RKO (cell line): ENCODE measurements at regions not wholly inside any gene's neighbourhood (a gene's known extent, or its start where the extent isn't known, plus 50 kb on each side); places are given as distances from the start of the nearest gene placed in this dataset.
A peak's percentile ranks its signal among the peaks of the same experiment; 100 is the strongest.

Experiments
- DNase-seq: peaks from one replicate; pipeline ENCODE4 v3.0.0-alpha.2; 2016; ENCODE audit warnings: low spot score

DNA sequence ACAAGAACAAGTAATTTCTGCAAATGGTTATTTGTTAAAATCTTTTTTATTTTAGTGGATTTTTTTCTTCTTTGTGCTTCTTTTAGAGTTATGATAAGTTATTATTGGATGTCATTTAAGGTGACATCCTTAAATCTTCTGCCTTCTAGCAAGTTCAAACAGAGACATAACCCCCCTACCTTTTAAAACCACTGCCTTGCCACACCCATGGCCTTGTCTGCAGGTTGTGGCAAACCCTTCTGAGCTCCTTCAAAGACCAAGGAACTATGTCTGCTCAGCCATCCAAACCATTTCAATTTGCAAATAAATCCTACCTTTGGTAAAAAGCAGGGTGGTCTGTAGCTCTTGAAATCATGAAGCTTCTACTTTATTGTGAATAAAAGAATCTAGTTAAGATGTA is 241.6 kb downstream of the FAM76B start:
- DNase-seq, result no peak

DNA sequence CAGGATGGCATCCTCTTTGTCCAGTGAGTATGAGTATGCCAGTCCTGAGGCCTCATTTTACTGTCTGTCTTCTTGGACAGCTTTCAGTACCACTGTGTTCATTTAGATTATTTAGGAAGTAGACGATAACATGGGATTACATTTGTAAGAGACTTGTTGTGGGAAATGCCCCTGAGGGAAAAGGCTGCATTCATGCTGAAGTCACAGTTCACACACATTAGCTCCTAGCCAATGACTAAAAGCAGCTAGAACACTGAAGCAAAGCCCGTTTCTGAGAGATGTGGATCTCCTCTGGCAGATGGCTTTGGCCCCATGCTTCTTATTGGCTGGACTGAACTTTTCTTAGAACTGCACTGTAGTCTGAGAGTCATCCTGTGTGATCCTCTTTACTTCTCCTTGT is 242.4 kb downstream of the FAM76B start:
- no peak for DNase-seq

DNA sequence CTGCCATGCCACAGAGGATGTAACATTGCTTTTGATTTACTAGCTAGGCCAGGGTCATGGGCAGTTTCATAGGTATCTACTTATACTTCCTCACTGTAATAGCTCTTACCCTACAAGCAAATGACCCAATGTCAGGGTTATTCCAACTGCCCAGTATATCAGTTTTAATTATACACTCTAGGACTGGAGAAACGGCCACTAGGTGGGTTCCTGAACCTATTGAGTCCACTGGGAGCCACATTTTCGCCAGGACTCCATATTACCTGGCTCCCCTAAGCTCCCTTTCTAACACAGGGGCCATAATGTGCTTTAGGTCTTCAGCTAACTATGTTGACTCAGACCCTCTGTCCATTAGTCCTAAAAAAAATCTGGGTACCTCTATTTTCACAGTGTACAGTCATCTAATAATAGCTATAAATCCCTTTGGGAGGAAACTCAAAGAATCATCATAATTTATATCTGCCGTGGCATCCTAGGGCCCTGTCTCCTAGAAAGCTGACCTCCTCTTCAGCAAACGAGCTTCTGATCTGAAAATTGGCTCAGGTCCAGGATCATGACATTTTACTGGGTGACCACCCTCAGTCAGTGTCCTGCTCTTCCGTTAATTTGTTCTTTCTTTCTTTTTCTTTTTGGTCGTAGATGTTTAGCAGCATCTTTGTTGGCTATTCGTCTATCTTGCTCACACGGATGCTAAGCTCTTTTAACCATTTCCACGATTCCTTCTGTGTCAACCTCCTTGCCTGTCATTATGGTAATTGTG is 244.3 kb downstream of the FAM76B start:
- no peak for DNase-seq

DNA sequence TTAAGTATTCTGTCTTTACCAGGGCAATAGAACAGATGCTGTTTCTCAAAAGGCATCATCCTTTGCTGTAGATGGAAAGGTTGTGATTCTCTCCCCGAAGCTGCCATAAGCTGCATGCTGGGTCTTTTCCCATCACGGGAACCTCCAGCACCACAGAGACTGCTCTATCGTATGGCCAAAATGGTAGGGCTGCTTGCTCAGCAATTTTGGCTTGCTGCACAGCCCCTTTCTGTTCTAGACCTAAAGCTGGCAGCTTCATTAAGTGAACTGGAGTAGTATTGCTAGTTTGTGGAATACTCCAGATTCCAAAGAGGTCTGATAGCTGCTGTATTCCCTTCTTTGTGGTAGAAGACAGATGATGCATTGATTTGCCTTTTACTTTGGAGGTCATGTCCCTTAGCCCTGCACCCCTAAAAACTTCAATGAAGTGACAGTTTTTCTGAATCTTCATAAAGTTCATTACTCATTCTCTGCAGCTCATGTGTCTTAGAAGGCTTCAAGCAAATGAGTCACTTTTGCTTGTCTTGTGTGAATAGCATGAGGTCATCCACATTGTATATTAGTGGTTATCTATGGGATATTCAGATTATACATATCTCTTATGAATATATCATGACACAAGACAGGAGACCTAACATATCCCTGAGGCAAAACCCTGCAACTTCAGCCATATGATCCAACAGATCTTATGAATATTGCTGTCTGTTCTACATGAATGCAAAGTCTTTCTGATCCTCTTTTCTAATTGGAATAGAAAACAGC is 245.3 kb downstream of the FAM76B start:
- DNase-seq, result peak; percentile 43

DNA sequence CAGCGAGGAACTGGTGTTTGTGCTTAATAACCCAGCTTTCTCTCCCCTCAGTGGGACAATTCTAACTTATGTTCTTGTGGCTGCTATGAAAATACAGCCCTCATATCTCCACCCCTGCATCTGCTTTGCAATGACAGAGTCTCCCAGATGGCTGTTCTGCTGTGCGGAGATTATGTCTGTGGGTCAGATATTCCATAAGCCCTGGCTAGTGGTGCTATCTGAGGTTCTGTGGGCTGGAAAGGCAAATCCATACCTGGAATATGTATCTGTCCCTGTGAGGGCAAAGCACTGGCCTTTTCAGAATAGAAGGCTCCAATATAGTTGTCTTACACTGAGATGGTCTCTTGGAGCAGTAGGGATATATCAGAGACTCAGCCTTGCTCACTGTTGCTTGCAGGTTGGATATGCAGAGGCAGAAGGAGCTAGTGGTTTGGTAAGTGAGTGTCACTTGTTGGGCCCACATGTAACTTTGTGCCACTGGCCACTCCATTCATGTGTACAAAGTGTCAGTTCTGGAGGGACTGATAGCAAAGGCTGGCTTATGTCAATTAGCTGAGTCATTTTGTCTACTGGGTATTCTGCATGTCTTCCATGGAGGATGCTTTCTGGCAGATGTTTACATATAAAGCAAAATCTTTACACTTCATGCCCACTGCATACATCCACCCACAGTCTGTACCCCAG is 246.6 kb downstream of the FAM76B start:
- DNase-seq, result no peak

DNA sequence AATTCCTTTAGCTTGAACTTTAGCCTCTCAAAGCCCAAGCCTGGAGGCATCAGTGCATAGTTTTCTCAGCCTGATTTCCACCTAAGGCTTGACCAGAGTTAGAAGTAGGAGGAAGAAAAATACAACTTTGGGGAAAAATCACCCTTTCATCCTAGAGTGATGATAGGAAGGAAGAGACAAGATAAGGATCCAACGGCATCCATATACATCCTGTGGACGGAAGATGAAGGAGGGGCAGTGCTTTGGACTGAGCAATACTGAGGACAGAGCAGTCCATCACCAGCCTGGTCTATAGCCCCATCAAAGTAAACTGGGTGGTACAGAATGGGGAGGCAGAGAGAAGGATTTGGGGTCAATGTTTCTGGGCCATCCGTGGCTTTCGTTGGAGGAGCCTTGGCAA is 247.9 kb downstream of the FAM76B start:
- no peak for DNase-seq

DNA sequence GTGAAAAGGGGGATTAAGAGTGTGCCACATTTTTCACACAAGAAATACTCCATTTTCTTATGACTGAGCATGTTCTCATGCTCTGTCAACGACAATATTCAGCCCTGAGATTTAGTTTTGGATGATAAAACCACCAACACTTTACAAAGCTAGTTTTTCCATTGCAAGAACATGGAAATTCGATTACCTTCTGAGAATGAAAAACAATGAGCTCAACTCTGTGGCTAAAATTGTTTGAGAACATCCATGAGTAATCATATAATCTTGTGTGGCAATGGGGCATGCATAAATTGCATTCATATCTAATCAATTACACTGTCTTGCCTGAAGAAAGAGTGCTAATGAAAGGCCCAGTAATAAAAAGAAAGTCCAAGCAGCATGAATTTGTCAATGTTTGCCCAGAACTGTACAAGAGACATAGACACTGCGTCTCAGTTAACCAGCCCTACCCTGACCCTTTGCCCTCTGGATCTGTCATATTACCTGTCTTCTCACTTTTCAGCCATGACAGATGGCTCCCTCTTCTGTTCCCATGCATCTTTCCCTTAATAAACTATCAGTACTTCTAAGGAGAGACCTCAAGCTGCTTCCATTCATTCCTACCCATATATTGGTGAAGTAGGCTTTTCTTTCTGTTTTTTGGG is 253.4 kb downstream of the FAM76B start:
- DNase-seq, result no peak

DNA sequence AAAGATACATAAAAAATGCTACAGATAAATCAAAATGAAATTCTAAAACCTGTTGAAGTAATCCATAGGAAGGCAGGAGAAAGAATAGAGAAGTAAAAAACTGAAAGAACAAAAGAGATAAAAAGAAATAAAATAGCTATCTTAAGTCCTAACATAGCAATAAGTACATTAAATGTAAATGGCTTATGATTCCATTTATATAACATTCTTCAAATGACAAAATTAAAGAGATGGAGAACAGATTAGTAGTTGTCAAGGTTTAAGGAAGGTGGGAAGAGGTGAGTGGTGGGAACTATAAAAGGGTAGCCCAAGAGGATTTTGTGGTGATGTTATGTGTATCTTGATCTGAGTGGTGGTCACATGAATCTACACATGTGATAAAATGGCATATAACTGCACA is 254.8 kb downstream of the FAM76B start:
- no peak for DNase-seq

DNA sequence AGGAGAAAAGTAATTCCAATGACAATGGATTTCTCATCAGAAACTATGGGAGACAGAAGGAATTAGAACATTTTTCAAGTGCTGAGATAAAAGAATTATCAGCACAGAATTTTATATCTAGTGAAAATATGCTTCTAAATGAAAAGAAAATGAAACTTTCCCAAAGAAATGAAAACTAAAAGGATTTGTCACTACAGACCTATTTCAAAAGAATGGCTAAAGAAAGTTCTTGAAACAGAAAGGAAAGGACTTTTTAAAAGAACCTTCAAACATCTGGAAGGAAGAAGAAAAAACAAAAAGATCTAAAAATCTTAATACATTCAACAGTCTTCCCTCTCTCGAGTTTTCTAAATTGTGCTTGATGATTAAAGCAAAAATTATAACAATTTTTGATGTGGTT is 255.4 kb downstream of the FAM76B start:
- no peak for DNase-seq

DNA sequence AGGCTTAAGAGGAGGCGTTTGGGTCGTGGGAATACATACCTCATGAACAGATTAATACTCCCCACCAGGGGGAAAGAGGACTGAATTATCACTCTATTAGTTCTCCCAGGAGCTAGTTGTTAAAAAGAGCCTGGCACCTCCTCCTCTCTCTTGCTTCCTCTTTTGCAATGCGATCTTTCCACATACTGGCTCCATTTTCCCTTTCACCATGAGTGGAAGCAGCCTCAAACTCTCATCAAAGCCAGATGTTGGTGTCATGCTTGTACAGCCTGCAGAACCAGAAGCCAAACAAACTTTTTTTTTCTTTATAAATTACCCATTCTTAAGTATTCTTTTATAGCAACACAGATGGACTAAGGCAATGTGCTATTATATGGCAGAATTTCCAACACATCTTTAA is 258.5 kb downstream of the FAM76B start:
- DNase-seq, result no peak

DNA sequence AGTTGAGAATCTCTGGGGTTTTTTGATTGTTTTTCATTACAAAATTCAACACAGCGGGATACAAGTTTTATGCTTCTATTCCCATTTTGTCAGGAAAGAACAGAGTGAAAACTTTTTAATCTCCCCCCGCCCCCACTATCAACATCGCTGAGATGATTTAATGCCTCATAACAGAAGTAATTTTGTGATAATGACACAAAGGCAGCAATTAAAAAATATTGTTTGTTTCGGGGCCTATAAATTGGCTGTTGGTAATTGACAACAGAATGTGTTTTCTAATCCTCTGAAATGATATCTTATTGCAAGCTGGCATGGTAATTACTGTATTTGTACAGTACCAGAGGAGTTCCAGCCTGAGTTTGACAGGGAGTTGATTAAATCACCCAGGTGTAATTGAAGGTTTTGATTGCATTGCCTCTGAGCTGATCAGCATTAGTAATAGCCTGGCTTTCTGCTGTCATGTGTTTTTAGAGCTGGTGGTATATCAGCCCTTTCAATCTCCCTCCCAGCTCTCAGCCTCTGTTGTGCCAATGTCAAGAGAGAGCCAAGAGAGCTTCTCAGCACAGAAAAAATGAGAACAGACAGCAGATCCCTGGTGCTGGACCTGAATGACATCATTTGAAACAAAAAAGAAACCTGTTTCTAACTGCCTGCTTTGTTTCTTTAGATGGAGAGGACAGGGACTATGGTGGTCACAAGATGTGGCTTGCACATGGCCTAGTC is 265.1 kb downstream of the FAM76B start:
- DNase-seq, result no peak

DNA sequence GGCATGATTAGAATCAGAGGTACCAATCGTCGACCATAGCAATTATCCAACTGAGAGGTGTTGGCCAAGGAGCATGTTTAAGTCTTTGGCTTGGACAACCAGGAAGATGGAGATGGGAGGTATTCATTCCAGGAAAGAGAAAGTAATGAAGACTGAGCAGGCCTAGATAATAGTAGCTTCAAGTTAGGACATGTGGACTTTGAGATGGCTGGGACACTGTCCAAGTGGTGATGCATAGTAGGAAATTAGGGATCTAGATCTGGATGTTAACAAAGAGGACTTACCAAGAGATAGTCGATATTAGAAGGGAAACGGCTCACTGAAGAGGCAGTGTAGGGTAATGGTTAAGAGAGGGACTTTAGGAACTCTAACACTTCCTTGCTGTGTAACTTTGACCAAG is 266.7 kb downstream of the FAM76B start:
- no peak for DNase-seq

DNA sequence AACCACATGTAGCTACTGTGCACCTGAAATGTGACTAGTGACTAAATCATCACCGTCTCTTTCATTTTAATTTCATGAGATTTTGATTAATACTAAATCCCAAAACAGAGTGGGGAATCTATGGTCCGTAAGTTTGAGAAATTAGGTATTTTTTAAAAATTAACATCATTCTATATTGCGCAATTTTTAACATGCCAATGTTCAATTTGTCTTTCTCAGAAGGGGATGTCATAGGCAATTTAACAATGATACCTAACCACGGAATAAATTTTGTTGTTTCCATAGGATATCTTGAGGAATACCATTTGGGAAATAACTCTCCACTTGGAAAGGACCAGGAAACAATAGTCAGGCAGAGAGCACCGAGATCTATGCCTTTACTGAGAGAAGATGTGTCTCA is 267.7 kb downstream of the FAM76B start:
- no peak for DNase-seq

DNA sequence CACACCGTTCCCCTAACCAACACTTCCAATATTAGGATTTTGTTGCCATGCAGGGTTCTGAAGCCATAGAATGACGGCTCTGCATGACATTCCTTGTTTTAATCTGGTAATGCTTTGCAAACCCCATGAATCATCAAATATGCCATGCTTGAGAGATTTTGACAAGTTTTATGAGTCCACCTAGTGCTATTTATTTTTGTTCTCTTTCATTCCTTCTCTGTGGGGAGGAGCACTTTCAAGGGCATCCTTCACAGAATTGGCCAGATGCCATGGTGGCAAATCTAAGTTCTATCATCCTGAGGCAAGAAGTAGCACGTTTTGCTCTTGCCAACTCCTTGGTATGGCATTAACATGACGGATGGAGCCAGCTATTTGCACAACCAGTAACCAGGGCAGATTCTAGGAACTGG is 268.4 kb downstream of the FAM76B start:
- DNase-seq, result peak; percentile 14

DNA sequence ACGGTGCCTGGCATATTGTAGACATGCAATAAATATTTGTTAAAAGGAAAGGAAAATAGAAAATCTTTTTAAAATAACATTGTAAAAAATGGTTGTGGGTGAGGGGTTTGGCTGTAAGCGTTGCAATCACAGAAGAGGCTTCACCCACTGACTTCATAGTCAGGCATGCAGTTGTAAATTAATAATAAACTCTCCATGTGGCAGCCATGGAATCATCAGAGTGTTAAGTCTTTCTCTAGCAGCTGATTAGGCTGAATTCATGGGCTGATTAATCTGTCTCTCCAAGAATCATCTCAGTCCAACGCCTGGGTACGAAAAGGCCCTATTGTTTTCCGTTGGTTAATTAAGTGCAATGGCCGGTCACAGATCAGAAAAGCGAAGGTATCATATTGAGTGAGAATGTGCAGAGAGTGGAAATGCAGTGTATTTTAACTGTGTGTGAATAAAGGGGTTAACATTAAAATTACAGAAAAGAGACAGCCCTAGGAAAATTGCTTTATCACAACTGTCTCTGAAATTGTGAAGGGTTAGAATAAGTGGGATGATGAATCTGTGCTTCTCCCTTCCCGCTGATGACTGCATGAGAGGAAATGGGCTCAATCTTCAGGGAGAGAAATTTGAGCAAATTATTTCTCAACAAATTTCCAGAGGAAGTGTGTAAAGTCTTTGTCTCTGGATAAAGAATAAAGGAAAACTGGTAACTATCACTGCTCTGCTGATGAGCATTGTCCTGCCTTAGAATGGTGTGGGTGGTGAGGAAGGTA is 269.0 kb downstream of the FAM76B start:
- DNase-seq, result no peak

DNA sequence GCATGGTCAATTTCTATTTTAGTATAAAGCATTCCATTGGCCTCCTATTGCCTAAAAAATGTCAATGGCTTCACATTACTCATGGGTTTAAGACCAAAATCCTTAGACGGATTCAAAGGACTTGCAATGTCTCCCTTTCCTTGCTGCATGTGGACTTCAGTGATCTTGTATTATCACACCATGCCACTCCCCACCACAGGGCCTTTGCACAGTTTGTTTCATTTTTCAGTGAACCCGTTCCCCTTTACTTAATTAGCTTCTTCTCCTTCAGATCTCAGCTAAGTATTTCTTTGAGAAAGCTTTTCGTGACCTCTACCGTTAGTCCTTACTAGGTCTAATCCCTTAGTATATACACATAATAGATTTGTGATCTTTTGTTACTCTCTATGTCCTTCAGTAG is 269.7 kb downstream of the FAM76B start:
- no peak for DNase-seq

DNA sequence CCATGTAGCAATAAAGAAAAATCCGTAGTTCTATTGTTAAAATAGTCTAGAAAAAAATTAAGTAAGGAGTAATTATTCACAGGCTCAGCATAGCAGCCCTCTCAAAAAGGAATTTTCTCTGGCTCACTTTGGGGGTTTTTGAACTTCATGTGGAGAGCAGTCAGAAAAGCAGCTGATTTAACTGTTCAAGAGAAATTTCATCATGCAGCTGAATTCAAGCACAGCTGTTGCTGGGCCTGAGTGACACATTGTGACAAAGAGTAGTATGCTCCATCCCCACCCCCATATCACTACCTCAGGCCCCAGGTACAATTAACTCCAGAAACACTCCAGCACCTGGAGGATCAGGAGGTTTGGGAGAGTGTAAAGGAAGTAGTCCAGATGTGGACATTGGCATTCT is 272.1 kb downstream of the FAM76B start:
- DNase-seq, result no peak

DNA sequence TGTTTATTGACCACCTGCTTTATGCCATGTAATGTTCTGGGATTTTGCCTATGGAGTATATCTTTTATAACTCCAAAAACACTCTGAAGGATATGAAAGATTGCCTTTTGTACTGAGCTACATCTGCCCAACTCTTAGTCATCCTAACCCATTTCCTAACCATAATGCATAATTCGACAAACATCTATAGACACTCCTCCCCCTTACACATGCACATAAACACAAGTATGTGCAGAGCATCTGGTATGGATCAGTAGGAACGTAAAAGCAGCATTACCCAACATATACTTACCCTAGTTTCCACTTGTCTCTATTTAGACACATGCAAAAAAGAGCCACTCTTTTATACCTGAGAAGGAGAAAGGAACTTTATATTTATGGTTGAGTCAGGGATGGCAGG is 272.8 kb downstream of the FAM76B start:
- DNase-seq, result no peak

DNA sequence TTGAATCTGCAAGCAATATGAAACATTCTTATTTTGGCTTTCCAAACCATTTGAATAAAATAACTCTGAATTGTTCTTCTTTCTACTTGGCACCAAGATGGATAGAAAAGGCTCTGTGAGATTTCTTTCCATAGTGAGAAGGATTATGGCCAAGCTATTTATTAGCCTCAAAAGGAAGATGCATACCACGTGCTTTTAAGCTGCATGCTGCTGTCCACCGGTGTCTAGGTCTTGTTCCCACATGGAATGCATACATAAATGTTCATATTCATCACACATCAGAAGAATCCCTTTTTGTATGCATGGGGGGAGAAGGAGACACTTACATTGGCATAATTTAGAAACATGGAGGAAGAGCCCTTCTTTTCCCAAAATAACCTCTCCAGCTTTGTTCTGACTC is 273.4 kb downstream of the FAM76B start:
- DNase-seq, result no peak

DNA sequence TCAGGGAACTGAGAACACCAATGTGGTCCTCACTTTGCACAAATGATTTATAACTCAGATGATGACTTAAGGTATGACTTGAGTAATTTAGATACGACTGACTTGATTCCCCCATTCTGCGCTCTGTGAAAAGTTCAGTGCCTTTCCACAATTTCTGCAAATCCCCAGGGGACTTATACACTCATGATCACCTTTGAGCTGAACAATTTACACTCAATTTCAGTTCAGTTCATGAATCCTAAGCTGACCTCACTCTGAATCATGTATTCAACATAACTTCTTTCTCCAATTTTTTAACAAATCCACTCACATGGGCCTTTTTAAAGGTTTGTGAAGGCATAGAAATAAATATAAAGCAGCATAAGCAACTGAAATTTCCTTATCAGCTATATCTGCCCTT is 274.2 kb downstream of the FAM76B start:
- no peak for DNase-seq

DNA sequence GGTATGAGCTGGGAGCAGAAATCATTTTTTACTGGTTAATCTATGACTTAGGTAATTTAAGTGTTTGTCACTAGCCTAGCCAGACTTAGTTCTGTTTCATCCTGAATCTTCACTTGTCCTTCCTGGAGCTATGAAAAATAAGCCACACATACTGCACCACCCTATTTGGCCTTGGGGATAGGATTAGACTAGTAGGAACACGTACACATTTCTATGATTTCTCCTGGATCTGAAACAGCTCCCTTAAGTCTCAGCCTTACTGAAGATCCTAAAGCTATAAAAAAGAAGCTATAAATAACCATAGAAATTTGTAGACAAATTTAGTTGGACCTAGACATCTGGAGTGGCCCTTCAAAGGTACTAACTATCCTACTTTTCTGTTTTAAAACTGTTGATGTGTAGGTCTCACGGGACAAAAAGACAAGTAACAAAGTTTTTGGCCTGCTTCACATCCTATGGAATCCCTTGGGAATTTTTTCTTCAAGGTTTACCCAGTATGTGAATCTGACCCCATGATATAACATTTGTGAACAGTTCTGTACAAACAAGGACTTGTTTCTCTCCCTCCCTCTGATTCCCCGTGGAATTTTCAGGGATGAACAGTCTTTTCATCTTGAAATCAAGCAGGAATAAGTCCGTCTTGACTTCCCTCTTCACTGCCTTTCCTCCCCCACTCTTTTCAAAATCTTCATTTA is 275.0 kb downstream of the FAM76B start:
- DNase-seq, result no peak
